ENCODE measurements at regions not wholly inside any gene's neighbourhood (a gene's known extent, or its start where the extent isn't known, plus 50 kb on each side); places are given as distances from the start of the nearest gene placed in this dataset.
A peak's percentile ranks its signal among the peaks of the same experiment; 100 is the strongest.
"Not testable (repeated sequence)": the region's sequence is repeated elsewhere in the genome, so short reads cannot be mapped to it uniquely, and the experiment has no call there.

- peaks cover 3% of the 10 kb centered on the region for H3K36me3 Mint-ChIP-seq (ENCODE audit: low read depth)
- CTCF ChIA-PET, result no interaction called here
- H3K27me3 Mint-ChIP-seq (ENCODE audit: low read depth), result peaks cover 78% of the 10 kb centered on the region
- no peak for DNase-seq
- no peaks in the 10 kb centered on the region for H3K9me3 Mint-ChIP-seq
- H3K4me3 Mint-ChIP-seq, result no peak overlapping the region
- no peak overlapping the region for H3K27ac Mint-ChIP-seq
- H3K4me1 Mint-ChIP-seq (ENCODE audit: low read depth), result peaks cover 10% of the 10 kb centered on the region
- intact Hi-C loops (cut with micrococcal nuclease), result no loop called here
Observed at GRCh38 chr1:143694085-143694484, 277.7 kb downstream of the FAM72C start.

DNA sequence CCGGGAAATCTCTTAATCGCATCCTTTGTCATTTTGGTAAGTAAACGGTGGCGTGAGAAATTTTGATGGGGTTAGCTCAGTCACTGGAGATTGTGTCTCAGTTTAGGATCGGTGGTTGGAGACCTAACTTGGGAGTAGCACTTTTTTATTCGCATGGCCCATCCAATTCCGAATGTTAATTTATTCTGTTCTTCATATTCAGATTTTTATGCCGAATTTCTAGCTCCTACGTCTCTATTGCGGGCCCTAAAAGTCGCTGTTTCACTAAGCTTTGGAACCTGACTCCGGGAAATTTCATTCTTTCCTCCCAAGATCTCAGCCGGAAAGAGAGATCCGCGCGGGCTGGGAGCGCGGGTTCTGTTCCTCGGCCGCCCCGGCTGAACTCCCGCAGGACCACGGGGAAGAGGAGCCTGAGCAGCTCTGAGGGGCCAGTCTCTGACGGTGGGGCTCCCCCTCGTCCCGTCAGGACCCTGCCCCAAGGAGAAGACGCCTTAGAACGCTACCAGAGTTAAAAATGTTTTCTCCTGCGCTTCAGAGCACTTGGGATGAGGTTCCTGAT lies 279.7 kb downstream of the FAM72C start:
- H3K9me3 Mint-ChIP-seq, result no peaks in the 10 kb centered on the region
- H3K36me3 Mint-ChIP-seq (ENCODE audit: low read depth), result no peaks in the 10 kb centered on the region
- H3K4me3 Mint-ChIP-seq, result no peak overlapping the region
- no peak overlapping the region for H3K27ac Mint-ChIP-seq
- CTCF ChIA-PET, result no interaction called here
- peaks cover 65% of the 10 kb centered on the region for H3K27me3 Mint-ChIP-seq (ENCODE audit: low read depth)
- intact Hi-C loops (cut with micrococcal nuclease), result no loop called here
- no peaks in the 10 kb centered on the region for H3K4me1 Mint-ChIP-seq (ENCODE audit: low read depth)
- no peak for DNase-seq

- H3K9me3 Mint-ChIP-seq, result no peaks in the 10 kb centered on the region
- CTCF ChIA-PET, result no interaction called here
- H3K4me3 Mint-ChIP-seq, result no peak overlapping the region
- H3K36me3 Mint-ChIP-seq (ENCODE audit: low read depth), result no peaks in the 10 kb centered on the region
- no peak overlapping the region for H3K27ac Mint-ChIP-seq
- intact Hi-C loops (cut with micrococcal nuclease), result no loop called here
- H3K27me3 Mint-ChIP-seq (ENCODE audit: low read depth), result peaks cover 60% of the 10 kb centered on the region
- no peak for DNase-seq
- no peaks in the 10 kb centered on the region for H3K4me1 Mint-ChIP-seq (ENCODE audit: low read depth)
Observed at GRCh38 chr1:143691400-143691891, 280.3 kb downstream of the FAM72C start.

DNA sequence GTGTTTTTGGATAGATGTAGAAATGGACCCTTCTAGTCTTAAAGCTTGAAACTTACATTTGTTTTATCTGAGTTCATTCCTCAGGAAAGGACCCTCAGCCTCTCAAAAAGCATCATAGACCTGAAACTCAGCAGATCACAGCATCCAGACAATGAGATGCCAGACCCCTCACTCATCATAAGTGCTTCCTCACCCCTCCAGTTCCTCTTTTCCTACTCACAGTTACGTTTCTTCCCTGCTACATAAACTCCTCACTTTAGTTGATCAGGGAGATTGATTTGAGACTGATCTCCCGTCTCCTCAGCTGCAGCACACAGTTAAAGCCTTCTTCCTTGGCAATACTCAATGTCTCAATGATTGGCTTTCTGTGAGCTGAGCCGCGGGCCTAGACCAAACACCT lies 282.0 kb downstream of the FAM72C start:
- no peak overlapping the region for H3K27ac Mint-ChIP-seq
- no peak for DNase-seq
- no peak overlapping the region for H3K4me3 Mint-ChIP-seq
- CTCF ChIA-PET, result no interaction called here
- intact Hi-C loops (cut with micrococcal nuclease), result no loop called here
- H3K36me3 Mint-ChIP-seq (ENCODE audit: low read depth), result no peaks in the 10 kb centered on the region
- no peaks in the 10 kb centered on the region for H3K4me1 Mint-ChIP-seq (ENCODE audit: low read depth)
- H3K9me3 Mint-ChIP-seq, result no peaks in the 10 kb centered on the region
- peaks cover 62% of the 10 kb centered on the region for H3K27me3 Mint-ChIP-seq (ENCODE audit: low read depth)

DNA sequence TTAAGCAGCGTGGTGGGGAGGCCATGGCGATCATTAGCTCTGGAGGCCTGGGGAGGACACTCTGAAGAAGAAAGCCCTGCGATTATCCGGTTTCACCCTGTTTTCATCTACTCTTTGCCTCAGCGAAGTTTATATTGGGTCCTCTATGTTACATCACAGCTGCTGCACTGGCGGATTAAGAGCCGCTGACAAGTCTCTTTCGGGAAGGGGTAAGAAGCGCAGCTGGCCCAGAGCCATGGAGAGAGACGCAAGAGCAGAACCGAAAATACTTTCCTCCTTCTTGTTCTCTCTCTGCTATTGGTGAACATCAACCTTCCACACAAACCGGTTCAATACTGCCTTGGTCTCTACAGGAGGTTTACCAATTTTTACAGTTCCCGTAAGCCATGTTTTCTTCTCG lies 291.5 kb downstream of the FAM72C start:
- Mint-ChIP-seq H3K27ac (no peak overlapping the region), H3K4me3 (no peak overlapping the region), H3K36me3 (ENCODE audit: low read depth) (no peaks in the 10 kb centered on the region), H3K9me3 (no peaks in the 10 kb centered on the region), H3K4me1 (ENCODE audit: low read depth) (no peaks in the 10 kb centered on the region), H3K27me3 (ENCODE audit: low read depth) (peaks cover 32% of the 10 kb centered on the region)
- DNase-seq, result no peak
- intact Hi-C loops (cut with micrococcal nuclease), result no loop called here
- CTCF ChIA-PET, result no interaction called here

DNA sequence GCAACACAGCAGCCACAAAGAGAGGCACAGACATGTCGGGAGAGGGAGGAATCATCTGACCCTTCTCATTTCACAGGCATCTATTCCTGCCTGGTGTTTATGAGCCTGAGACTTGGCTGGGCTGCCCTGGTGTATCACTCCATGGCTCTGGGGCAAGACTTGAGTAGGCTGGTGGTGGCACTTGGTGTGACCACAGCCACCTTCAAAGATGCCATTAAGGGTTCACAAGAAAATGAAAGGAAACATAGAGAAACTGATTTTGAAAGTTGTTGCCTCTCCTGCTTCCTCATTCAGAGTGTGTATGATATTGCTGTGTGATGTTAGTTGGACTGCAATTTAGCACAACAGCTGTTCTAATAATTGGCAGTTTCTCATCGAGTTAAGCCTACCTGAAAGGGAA lies 298.8 kb downstream of the FAM72C start:
- no peak overlapping the region for H3K27ac Mint-ChIP-seq
- DNase-seq, result no peak
- H3K36me3 Mint-ChIP-seq (ENCODE audit: low read depth), result peaks cover 1% of the 10 kb centered on the region
- peaks cover 44% of the 10 kb centered on the region for H3K27me3 Mint-ChIP-seq (ENCODE audit: low read depth)
- H3K9me3 Mint-ChIP-seq, result peaks cover 12% of the 10 kb centered on the region
- CTCF ChIA-PET, result no interaction called here
- intact Hi-C loops (cut with micrococcal nuclease), result no loop called here
- no peaks in the 10 kb centered on the region for H3K4me1 Mint-ChIP-seq (ENCODE audit: low read depth)
- no peak overlapping the region for H3K4me3 Mint-ChIP-seq

- Mint-ChIP-seq H3K27ac (no peak overlapping the region), H3K4me1 (ENCODE audit: low read depth) (peaks cover 4% of the 10 kb centered on the region), H3K36me3 (ENCODE audit: low read depth) (peaks cover 4% of the 10 kb centered on the region), H3K9me3 (peaks cover 12% of the 10 kb centered on the region), H3K4me3 (no peak overlapping the region), H3K27me3 (ENCODE audit: low read depth) (peaks cover 56% of the 10 kb centered on the region)
- intact Hi-C loops (cut with micrococcal nuclease), result no loop called here
- DNase-seq, result no peak
- CTCF ChIA-PET, result no interaction called here
Observed at GRCh38 chr1:143667730-143668129, 304.1 kb downstream of the FAM72C start.

GRCh38 chr1:143666851-143667250 lies 304.9 kb downstream of the FAM72C start:
- Mint-ChIP-seq H3K4me1 (ENCODE audit: low read depth) (peaks cover 10% of the 10 kb centered on the region), H3K27ac (no peak overlapping the region), H3K36me3 (ENCODE audit: low read depth) (peaks cover 4% of the 10 kb centered on the region), H3K4me3 (no peak overlapping the region), H3K9me3 (peaks cover 12% of the 10 kb centered on the region), H3K27me3 (ENCODE audit: low read depth) (peaks cover 63% of the 10 kb centered on the region)
- intact Hi-C loops (cut with micrococcal nuclease), result no loop called here
- CTCF ChIA-PET, result no interaction called here
- DNase-seq, result no peak

DNA sequence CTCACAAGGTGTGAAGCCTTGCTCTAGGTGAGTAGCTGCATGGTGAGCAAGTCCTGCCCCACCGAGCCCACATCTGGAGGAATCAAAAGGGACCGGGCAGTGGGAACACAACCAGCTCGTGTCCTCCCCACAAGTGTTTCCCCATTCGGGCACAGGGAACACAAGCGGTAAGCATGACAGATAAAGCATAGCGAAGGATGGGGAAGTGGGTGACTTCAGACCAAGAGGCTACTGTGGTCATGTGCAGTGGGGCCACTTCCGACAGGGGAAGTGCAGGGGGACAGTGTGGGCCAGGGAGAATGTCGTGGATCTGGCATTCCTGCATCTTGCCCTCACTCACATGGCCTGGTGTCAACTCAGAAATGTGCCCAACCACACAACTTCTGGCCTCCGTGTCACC lies 306.2 kb downstream of the FAM72C start:
- Mint-ChIP-seq H3K9me3 (peaks cover 12% of the 10 kb centered on the region), H3K27ac (no peak overlapping the region), H3K27me3 (ENCODE audit: low read depth) (peaks cover 72% of the 10 kb centered on the region), H3K36me3 (ENCODE audit: low read depth) (peaks cover 4% of the 10 kb centered on the region), H3K4me1 (ENCODE audit: low read depth) (peaks cover 17% of the 10 kb centered on the region), H3K4me3 (no peak overlapping the region)
- CTCF ChIA-PET, result no interaction called here
- intact Hi-C loops (cut with micrococcal nuclease), result no loop called here
- no peak for DNase-seq

DNA sequence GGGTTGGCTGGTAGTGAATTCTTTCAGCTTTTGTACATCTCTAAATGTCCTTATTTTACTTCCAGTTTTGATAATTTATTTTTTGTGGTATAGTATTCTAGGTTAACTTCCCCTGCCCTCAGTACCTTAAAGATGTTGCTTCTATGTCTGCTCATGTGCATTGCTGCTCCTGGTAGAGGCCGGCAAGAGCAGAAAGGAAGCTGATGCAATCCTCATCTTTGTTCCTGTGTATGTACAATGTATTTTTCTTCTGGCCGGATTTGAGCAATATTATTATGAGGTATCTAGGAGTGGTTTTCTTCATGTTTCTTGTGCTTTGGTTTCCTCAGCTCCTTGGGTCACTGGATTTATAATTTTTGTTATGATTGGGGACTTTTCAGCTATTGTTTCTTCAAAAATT lies 308.7 kb downstream of the FAM72C start:
- H3K27ac Mint-ChIP-seq; CTCF ChIA-PET; intact Hi-C loops (cut with micrococcal nuclease); H3K36me3 Mint-ChIP-seq (ENCODE audit: low read depth); H3K4me3 Mint-ChIP-seq; H3K9me3 Mint-ChIP-seq; DNase-seq: not testable (repeated sequence)
- Mint-ChIP-seq H3K27me3 (ENCODE audit: low read depth) (peaks cover 82% of the 10 kb centered on the region), H3K4me1 (ENCODE audit: low read depth) (peaks cover 18% of the 10 kb centered on the region)

GRCh38 chr1:143661418-143662101 lies 310.2 kb downstream of the FAM72C start:
- H3K36me3 Mint-ChIP-seq (ENCODE audit: low read depth), result peaks cover 9% of the 10 kb centered on the region
- H3K9me3 Mint-ChIP-seq, result peaks cover 3% of the 10 kb centered on the region
- intact Hi-C loops (cut with micrococcal nuclease), result no loop called here
- peaks cover 81% of the 10 kb centered on the region for H3K27me3 Mint-ChIP-seq (ENCODE audit: low read depth)
- peak overlapping the region; percentile 37 for H3K4me3 Mint-ChIP-seq
- peaks cover 18% of the 10 kb centered on the region for H3K4me1 Mint-ChIP-seq (ENCODE audit: low read depth)
- peak overlapping the region; percentile 26 for H3K27ac Mint-ChIP-seq
- CTCF ChIA-PET, result no interaction called here
- peak; percentile 18 for DNase-seq

GRCh38 chr1:143660354-143660941 lies 311.3 kb downstream of the FAM72C start:
- no peak for DNase-seq
- H3K27me3 Mint-ChIP-seq (ENCODE audit: low read depth), result peaks cover 83% of the 10 kb centered on the region
- no peak overlapping the region for H3K27ac Mint-ChIP-seq
- H3K9me3 Mint-ChIP-seq, result peaks cover 6% of the 10 kb centered on the region
- CTCF ChIA-PET, result no interaction called here
- no peak overlapping the region for H3K4me3 Mint-ChIP-seq
- intact Hi-C loops (cut with micrococcal nuclease), result no loop called here
- H3K36me3 Mint-ChIP-seq (ENCODE audit: low read depth), result peaks cover 9% of the 10 kb centered on the region
- peaks cover 18% of the 10 kb centered on the region for H3K4me1 Mint-ChIP-seq (ENCODE audit: low read depth)

GRCh38 chr1:143653429-143653802 lies 318.4 kb downstream of the FAM72C start:
- Mint-ChIP-seq H3K27ac (no peak overlapping the region), H3K4me3 (no peak overlapping the region), H3K4me1 (ENCODE audit: low read depth) (no peaks in the 10 kb centered on the region), H3K27me3 (ENCODE audit: low read depth) (peaks cover 89% of the 10 kb centered on the region), H3K9me3 (peaks cover 7% of the 10 kb centered on the region), H3K36me3 (ENCODE audit: low read depth) (peaks cover 5% of the 10 kb centered on the region)
- intact Hi-C loops (cut with micrococcal nuclease), result no loop called here
- no peak for DNase-seq
- CTCF ChIA-PET, result no interaction called here

All from activated naive CD4-positive, alpha-beta T cell treated with anti-CD3 and anti-CD28 coated beads for 36 hours (primary cell).